Parathyroid adenoma (tissue), 2 donors: ENCODE measurements at regions not wholly inside any gene's neighbourhood (a gene's known extent, or its start where the extent isn't known, plus 50 kb on each side); places are given as distances from the start of the nearest gene placed in this dataset.

Experiments
- H2AFZ ChIP-seq: fragments of 300-600 bp; sonication (generic); one replicate; pipeline ENCODE4 v1.7.0; 2017; ENCODE audit warnings: antibody characterized with exemption, mild to moderate bottlenecking
- H3K27ac ChIP-seq: fragments of 300-600 bp; sonication (generic); one replicate; pipeline ENCODE4 v1.7.0; 2017
- H3K27me3 ChIP-seq: fragments of 300-600 bp; sonication (generic); one replicate; pipeline ENCODE4 v1.7.0; 2017; ENCODE audit warnings: low read length; ENCODE audit not compliant: control insufficient read depth, insufficient read depth
- H3K36me3 ChIP-seq: fragments of 300-600 bp; sonication (generic); one replicate; pipeline ENCODE4 v1.7.0; 2017; ENCODE audit warnings: low read length; ENCODE audit not compliant: control insufficient read depth, insufficient read depth
- H3K4me1 ChIP-seq: fragments of 300-600 bp; sonication (generic); one replicate; pipeline ENCODE4 v1.7.0; 2017; ENCODE audit warnings: control low read depth
- H3K4me2 ChIP-seq: fragments of 300-600 bp; sonication (generic); one replicate; pipeline ENCODE4 v1.7.0; 2017; ENCODE audit warnings: low read length
- H3K4me3 ChIP-seq: fragments of 300-600 bp; sonication (generic); one replicate; pipeline ENCODE4 v1.7.0; 2017; ENCODE audit warnings: low read depth, low read length
- H3K79me2 ChIP-seq: fragments of 300-600 bp; sonication (generic); one replicate; pipeline ENCODE4 v1.7.0; 2017; ENCODE audit warnings: control low read depth
- H3K9ac ChIP-seq: fragments of 300-600 bp; sonication (generic); one replicate; pipeline ENCODE4 v1.7.0; 2017; ENCODE audit warnings: mild to moderate bottlenecking
- H3K9me3 ChIP-seq: fragments of 300-600 bp; sonication (generic); one replicate; pipeline ENCODE4 v1.7.0; 2017; ENCODE audit warnings: low read length; ENCODE audit not compliant: control insufficient read depth
- TF ChIP-seq, protein P1 (sequence below): fragments of 300-600 bp; sonication (generic); IDR thresholded peaks from one replicate; pipeline ENCODE4 v1.7.0; 2017; ENCODE audit warnings: antibody characterized with exemption, mild to moderate bottlenecking
- donor health status: primary hyperparathyroidism.

GRCh38 chr17:53316988-53317387 is 505.7 kb upstream of the KIF2B start:
- Histone ChIP-seq H3K4me3 (no peak overlapping the region), H3K27me3 (no peaks in the 10 kb centered on the region), H3K27ac (no peak overlapping the region), H3K9ac (no peak overlapping the region), H3K4me2 (no peak overlapping the region), H3K4me1 (no peaks in the 10 kb centered on the region), H3K9me3 (no peaks in the 10 kb centered on the region), H2AFZ (no peak overlapping the region), H3K79me2 (no peaks in the 10 kb centered on the region), H3K36me3 (no peaks in the 10 kb centered on the region)
- TF ChIP-seq, protein P1, sequence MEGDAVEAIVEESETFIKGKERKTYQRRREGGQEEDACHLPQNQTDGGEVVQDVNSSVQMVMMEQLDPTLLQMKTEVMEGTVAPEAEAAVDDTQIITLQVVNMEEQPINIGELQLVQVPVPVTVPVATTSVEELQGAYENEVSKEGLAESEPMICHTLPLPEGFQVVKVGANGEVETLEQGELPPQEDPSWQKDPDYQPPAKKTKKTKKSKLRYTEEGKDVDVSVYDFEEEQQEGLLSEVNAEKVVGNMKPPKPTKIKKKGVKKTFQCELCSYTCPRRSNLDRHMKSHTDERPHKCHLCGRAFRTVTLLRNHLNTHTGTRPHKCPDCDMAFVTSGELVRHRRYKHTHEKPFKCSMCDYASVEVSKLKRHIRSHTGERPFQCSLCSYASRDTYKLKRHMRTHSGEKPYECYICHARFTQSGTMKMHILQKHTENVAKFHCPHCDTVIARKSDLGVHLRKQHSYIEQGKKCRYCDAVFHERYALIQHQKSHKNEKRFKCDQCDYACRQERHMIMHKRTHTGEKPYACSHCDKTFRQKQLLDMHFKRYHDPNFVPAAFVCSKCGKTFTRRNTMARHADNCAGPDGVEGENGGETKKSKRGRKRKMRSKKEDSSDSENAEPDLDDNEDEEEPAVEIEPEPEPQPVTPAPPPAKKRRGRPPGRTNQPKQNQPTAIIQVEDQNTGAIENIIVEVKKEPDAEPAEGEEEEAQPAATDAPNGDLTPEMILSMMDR, result no peak

GRCh38 chr17:53316073-53316472 is 506.7 kb upstream of the KIF2B start:
- H3K9ac ChIP-seq, result no peak overlapping the region
- no peak overlapping the region for H3K4me2 ChIP-seq

GRCh38 chr17:53314521-53314920 is 508.2 kb upstream of the KIF2B start:
- Histone ChIP-seq H3K79me2 (no peaks in the 10 kb centered on the region), H2AFZ (no peak overlapping the region), H3K36me3 (no peaks in the 10 kb centered on the region), H3K4me3 (no peak overlapping the region), H3K9ac (no peak overlapping the region), H3K4me2 (no peak overlapping the region), H3K27me3 (no peaks in the 10 kb centered on the region), H3K27ac (no peak overlapping the region), H3K9me3 (no peaks in the 10 kb centered on the region), H3K4me1 (no peaks in the 10 kb centered on the region)
- TF ChIP-seq, protein P1, result no peak

More at GRCh38 chr17:53316073-53316472, 506.7 kb upstream of the KIF2B start:
- Histone ChIP-seq H3K79me2 (no peaks in the 10 kb centered on the region), H2AFZ (no peak overlapping the region), H3K36me3 (no peaks in the 10 kb centered on the region), H3K4me1 (no peaks in the 10 kb centered on the region), H3K4me3 (no peak overlapping the region), H3K9me3 (no peaks in the 10 kb centered on the region), H3K27me3 (no peaks in the 10 kb centered on the region), H3K27ac (no peak overlapping the region)
- TF ChIP-seq, protein P1, result no peak

GRCh38 chr17:53313746-53314145 is 509.0 kb upstream of the KIF2B start:
- no peak overlapping the region for H2AFZ ChIP-seq
- TF ChIP-seq, protein P1, result no peak
- H3K36me3 ChIP-seq, result no peaks in the 10 kb centered on the region
- H3K79me2 ChIP-seq, result no peaks in the 10 kb centered on the region
- no peaks in the 10 kb centered on the region for H3K4me1 ChIP-seq
- H3K9ac ChIP-seq, result no peak overlapping the region
- no peaks in the 10 kb centered on the region for H3K9me3 ChIP-seq
- no peak overlapping the region for H3K4me3 ChIP-seq
- H3K4me2 ChIP-seq, result no peak overlapping the region
- H3K27me3 ChIP-seq, result no peaks in the 10 kb centered on the region
- H3K27ac ChIP-seq, result no peak overlapping the region

GRCh38 chr17:53278466-53278865 is 544.3 kb upstream of the KIF2B start:
- TF ChIP-seq, protein P1, result no peak
- no peaks in the 10 kb centered on the region for H3K4me1 ChIP-seq
- H3K27ac ChIP-seq, result no peak overlapping the region
- H3K9ac ChIP-seq, result no peak overlapping the region
- H3K27me3 ChIP-seq, result no peaks in the 10 kb centered on the region
- H2AFZ ChIP-seq, result no peak overlapping the region
- no peak overlapping the region for H3K4me2 ChIP-seq
- H3K36me3 ChIP-seq, result no peaks in the 10 kb centered on the region
- H3K9me3 ChIP-seq, result no peaks in the 10 kb centered on the region
- no peak overlapping the region for H3K4me3 ChIP-seq
- no peaks in the 10 kb centered on the region for H3K79me2 ChIP-seq
